T-helper 9 cell (primary cell): ENCODE measurements at regions not wholly inside any gene's neighbourhood (a gene's known extent, or its start where the extent isn't known, plus 50 kb on each side); places are given as distances from the start of the nearest gene placed in this dataset.
"Not testable (repeated sequence)": the region's sequence is repeated elsewhere in the genome, so short reads cannot be mapped to it uniquely, and the experiment has no call there.

Source experiments
- DNase-seq: peaks from one replicate; pipeline ENCODE4 v3.0.0-alpha.2; 2020

GRCh38 chr4:66805582-66805981, 739.7 kb downstream of the CENPC start:
- DNase-seq: no peak

GRCh38 chr4:66804979-66805378, 740.3 kb downstream of the CENPC start:
- DNase-seq: no peak

GRCh38 chr4:66797608-66798007, 747.7 kb downstream of the CENPC start:
- DNase-seq: no peak

- DNase-seq: no peak
Observed at GRCh38 chr4:66795724-66796123, 749.6 kb downstream of the CENPC start.

- DNase-seq: no peak
Observed at GRCh38 chr4:66794390-66795034, 750.8 kb downstream of the CENPC start.

- no peak for DNase-seq
Observed at GRCh38 chr4:66791686-66792085, 753.6 kb downstream of the CENPC start.

- no peak for DNase-seq
Observed at GRCh38 chr4:66785479-66785878, 759.8 kb downstream of the CENPC start.

GRCh38 chr4:66782751-66783150, 762.6 kb downstream of the CENPC start:
- DNase-seq: not testable (repeated sequence)

- no peak for DNase-seq
Observed at GRCh38 chr4:66777097-66777496, 768.2 kb downstream of the CENPC start.

- no peak for DNase-seq
Observed at GRCh38 chr4:66769441-66769840, 775.9 kb downstream of the CENPC start.

- no peak for DNase-seq
Observed at GRCh38 chr4:66767442-66767841, 777.9 kb downstream of the CENPC start.

GRCh38 chr4:66766557-66766956, 778.7 kb downstream of the CENPC start:
- no peak for DNase-seq

- no peak for DNase-seq
Observed at GRCh38 chr4:66750273-66750672, 795.0 kb downstream of the CENPC start.

- DNase-seq: not testable (repeated sequence)
Observed at GRCh38 chr4:66746918-66747317, 798.4 kb downstream of the CENPC start.

- DNase-seq: no peak
Observed at GRCh38 chr4:66741081-66741480, 804.2 kb downstream of the CENPC start.

GRCh38 chr4:66736606-66737005, 808.7 kb downstream of the CENPC start:
- DNase-seq: no peak

GRCh38 chr4:66728280-66728679, 817.0 kb downstream of the CENPC start:
- DNase-seq: no peak

- not testable (repeated sequence) for DNase-seq
Observed at GRCh38 chr4:66712301-66712921, 832.9 kb downstream of the CENPC start.

GRCh38 chr4:66704243-66704642, 841.1 kb downstream of the CENPC start:
- no peak for DNase-seq

GRCh38 chr4:66694739-66695138, 850.6 kb downstream of the CENPC start:
- DNase-seq: no peak

GRCh38 chr4:66693694-66694093, 851.6 kb downstream of the CENPC start:
- DNase-seq: no peak

GRCh38 chr4:66691101-66691500, 854.2 kb downstream of the CENPC start:
- DNase-seq: no peak

- DNase-seq: no peak
Observed at GRCh38 chr4:66688674-66689073, 856.6 kb downstream of the CENPC start.

GRCh38 chr4:66687459-66687858, 857.8 kb downstream of the CENPC start:
- no peak for DNase-seq

GRCh38 chr4:66681962-66682361, 863.3 kb downstream of the CENPC start:
- no peak for DNase-seq
